ENCODE measurements at regions not wholly inside any gene's neighbourhood (a gene's known extent, or its start where the extent isn't known, plus 50 kb on each side); places are given as distances from the start of the nearest gene placed in this dataset.

DNA sequence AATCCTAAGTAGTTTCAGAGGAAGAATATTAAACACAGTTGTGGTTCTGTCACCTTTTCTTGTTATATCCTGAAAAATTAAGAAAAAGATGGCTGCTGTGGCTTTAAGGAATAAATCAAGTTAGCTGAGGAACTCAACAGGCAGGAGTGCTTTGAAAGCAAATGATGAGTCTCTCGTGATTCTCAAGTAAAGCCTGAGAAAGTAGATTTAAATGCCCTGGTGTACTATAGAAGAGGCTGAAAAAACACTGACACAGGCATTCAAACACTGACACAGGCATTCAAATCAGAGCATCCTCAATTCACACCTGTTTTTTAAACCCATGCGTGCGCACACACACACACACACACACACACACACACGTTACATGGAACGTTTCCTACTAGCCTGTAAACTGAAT is 218.6 kb downstream of the OGFRL1 start:
- H3K27ac ChIP-seq (ENCODE audit: low read depth, low read length) = no peak overlapping the region
- H3K27me3 ChIP-seq (ENCODE audit: control insufficient read depth in 1 of 2, insufficient read depth in 2 of 2, low read length in 2 of 2) = no peaks in the 10 kb centered on the region
- H3K9me3 ChIP-seq (ENCODE audit: low read length) = no peaks in the 10 kb centered on the region
- no peaks in the 10 kb centered on the region for H3K36me3 ChIP-seq (ENCODE audit: insufficient read depth, low read length)
- no peak overlapping the region for H3K9ac ChIP-seq (ENCODE audit: low read length)
- H3K4me1 ChIP-seq (ENCODE audit: insufficient read depth, low read length) = peaks cover 9% of the 10 kb centered on the region
- no peak overlapping the region for H3K4me3 ChIP-seq (ENCODE audit: low read depth in 1 of 2, low read length in 2 of 2)

DNA sequence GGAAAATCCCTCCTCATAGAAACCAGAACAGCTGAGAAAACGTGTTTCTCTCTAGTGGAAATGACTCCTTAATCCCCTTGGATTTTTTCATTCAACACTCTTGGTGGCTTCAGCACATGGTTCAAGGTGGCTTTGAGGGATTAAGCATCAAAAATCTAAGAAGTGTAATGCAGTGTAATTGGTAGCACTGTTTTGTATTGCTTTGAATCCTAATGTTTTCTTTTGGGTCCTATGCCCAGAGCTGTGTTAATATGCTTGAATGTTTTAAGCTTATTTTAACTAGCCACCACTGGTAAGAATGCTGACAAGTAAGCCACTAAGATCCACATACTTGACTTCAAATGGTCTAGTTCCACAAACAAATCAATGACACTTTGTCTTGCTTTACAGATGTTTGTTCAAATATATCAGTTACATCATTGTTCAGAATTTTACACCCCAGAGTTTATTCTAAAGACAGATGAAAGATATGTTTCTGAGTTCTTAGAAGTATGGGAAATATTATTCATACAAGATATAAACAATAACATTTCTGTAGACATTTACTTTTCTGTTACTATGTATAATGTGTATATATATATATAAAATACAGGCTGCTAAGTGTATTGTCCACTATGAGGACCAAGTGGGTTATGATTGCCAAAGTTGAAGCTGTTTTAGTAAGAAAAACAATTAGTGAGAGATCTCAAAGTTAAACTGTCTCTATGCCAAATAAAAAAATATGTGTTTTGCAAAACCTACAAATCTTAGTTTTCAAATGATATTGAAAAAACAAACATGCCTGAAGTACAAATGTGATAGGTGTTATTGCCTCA is 220.8 kb downstream of the OGFRL1 start:
- Histone ChIP-seq H3K27me3 (ENCODE audit: control insufficient read depth in 1 of 2, insufficient read depth in 2 of 2, low read length in 2 of 2) (no peaks in the 10 kb centered on the region), H3K4me1 (ENCODE audit: insufficient read depth, low read length) (peaks cover 9% of the 10 kb centered on the region), H3K9me3 (ENCODE audit: low read length) (no peaks in the 10 kb centered on the region), H3K27ac (ENCODE audit: low read depth, low read length) (no peak overlapping the region), H3K9ac (ENCODE audit: low read length) (no peak overlapping the region), H3K36me3 (ENCODE audit: insufficient read depth, low read length) (no peaks in the 10 kb centered on the region), H3K4me3 (ENCODE audit: low read depth in 1 of 2, low read length in 2 of 2) (no peak overlapping the region)

DNA sequence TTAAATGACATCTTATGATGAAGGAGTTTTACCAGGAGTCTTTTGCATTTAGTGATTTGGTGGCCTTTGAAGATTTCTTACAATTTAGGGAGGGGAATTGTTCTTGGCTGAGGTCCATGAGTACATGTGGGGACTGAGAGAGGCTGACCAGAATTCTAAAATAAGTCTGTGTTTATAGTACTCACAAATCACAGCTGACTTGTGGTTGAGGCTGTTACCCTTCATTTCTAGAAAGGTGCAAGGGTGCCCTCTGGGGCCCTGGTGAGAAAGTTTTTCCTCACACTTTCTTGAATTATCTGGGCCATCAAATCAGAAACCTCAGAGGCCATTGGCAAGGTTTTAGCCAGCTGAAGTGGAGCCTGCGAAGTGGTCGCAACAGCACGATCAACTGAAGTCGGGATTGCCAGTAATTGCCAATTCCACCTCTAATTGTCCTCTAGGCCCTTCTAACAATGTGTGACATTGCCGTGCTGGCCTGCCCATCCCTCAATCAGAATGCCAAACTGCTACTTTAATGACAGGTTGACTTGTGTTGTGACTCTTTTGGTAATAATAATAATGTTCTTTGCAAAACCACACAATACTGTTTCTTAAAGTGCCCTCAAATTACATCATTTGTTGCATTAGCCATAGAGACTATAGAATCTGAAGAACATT is 221.6 kb downstream of the OGFRL1 start:
- Histone ChIP-seq H3K36me3 (ENCODE audit: insufficient read depth, low read length) (no peaks in the 10 kb centered on the region), H3K9ac (ENCODE audit: low read length) (no peak overlapping the region), H3K9me3 (ENCODE audit: low read length) (no peaks in the 10 kb centered on the region), H3K4me3 (ENCODE audit: low read depth in 1 of 2, low read length in 2 of 2) (no peak overlapping the region), H3K27ac (ENCODE audit: low read depth, low read length) (no peak overlapping the region), H3K4me1 (ENCODE audit: insufficient read depth, low read length) (peaks cover 9% of the 10 kb centered on the region), H3K27me3 (ENCODE audit: control insufficient read depth in 1 of 2, insufficient read depth in 2 of 2, low read length in 2 of 2) (no peaks in the 10 kb centered on the region)

DNA sequence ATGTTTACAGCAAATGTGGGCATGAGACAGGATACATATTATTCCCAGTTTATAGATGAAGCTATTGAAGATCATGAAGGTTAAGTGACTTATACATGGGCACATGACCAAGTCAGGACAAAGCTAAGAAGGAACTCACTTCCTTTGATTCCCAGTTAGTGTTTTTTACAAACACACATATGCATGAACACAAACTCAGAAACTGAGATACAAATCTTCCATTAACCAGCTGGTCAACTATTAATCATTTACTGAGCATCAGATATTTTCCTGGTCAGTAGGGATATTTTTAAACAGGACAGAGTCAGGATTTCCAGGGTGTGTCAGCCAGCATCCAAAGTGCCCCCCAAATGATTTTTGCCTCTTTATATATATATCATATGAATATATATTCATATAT is 222.2 kb downstream of the OGFRL1 start:
- Histone ChIP-seq H3K9me3 (ENCODE audit: low read length) (no peaks in the 10 kb centered on the region), H3K4me1 (ENCODE audit: insufficient read depth, low read length) (peaks cover 9% of the 10 kb centered on the region), H3K27me3 (ENCODE audit: control insufficient read depth in 1 of 2, insufficient read depth in 2 of 2, low read length in 2 of 2) (no peaks in the 10 kb centered on the region), H3K36me3 (ENCODE audit: insufficient read depth, low read length) (no peaks in the 10 kb centered on the region), H3K27ac (ENCODE audit: low read depth, low read length) (no peak overlapping the region), H3K9ac (ENCODE audit: low read length) (no peak overlapping the region), H3K4me3 (ENCODE audit: low read depth in 1 of 2, low read length in 2 of 2) (no peak overlapping the region)

DNA sequence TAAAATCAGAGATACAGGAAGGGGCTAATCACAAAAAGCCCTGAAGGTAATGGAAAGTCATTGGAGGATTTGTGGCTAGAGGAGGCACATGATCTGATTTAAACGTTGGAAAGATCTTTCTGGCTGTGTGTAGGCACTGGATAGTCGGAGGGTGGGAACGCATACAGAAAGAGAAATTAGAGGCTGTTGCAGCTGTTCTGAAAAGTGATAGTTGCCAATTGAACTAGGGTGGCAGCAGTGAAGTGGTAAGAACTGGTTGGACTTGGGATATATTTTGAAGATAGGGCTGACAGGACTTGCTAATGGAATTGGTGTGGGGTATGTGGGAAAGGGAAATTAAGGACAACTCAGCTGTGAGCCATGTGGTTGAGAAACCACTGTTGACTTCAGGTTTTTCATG is 223.6 kb downstream of the OGFRL1 start:
- Histone ChIP-seq H3K27me3 (ENCODE audit: control insufficient read depth in 1 of 2, insufficient read depth in 2 of 2, low read length in 2 of 2) (no peaks in the 10 kb centered on the region), H3K36me3 (ENCODE audit: insufficient read depth, low read length) (no peaks in the 10 kb centered on the region), H3K4me3 (ENCODE audit: low read depth in 1 of 2, low read length in 2 of 2) (no peak overlapping the region), H3K9ac (ENCODE audit: low read length) (no peak overlapping the region), H3K27ac (ENCODE audit: low read depth, low read length) (no peak overlapping the region), H3K9me3 (ENCODE audit: low read length) (no peaks in the 10 kb centered on the region), H3K4me1 (ENCODE audit: insufficient read depth, low read length) (peaks cover 9% of the 10 kb centered on the region)

DNA sequence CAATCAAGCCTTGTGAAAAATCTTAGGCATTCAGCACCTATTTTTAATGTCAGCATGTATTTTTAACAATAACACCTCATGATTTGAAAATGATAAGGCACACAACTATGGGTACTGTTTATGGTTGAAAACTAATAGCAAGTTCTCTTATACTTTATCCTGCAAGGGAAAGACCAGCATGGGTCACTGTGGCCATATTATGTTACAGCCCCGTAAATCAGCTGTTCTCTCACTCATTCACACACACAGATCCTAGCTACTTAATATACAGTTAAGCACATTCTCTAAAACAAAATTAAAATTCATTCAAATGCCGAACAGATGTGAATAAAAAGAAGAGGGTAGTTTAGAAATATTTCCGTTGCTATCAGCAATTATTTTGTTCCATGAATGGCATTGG is 224.4 kb downstream of the OGFRL1 start:
- no peaks in the 10 kb centered on the region for H3K27me3 ChIP-seq (ENCODE audit: control insufficient read depth in 1 of 2, insufficient read depth in 2 of 2, low read length in 2 of 2)
- peaks cover 9% of the 10 kb centered on the region for H3K4me1 ChIP-seq (ENCODE audit: insufficient read depth, low read length)
- no peaks in the 10 kb centered on the region for H3K36me3 ChIP-seq (ENCODE audit: insufficient read depth, low read length)
- H3K27ac ChIP-seq (ENCODE audit: low read depth, low read length) = no peak overlapping the region
- H3K9me3 ChIP-seq (ENCODE audit: low read length) = no peaks in the 10 kb centered on the region
- H3K9ac ChIP-seq (ENCODE audit: low read length) = no peak overlapping the region
- no peak overlapping the region for H3K4me3 ChIP-seq (ENCODE audit: low read depth in 1 of 2, low read length in 2 of 2)

DNA sequence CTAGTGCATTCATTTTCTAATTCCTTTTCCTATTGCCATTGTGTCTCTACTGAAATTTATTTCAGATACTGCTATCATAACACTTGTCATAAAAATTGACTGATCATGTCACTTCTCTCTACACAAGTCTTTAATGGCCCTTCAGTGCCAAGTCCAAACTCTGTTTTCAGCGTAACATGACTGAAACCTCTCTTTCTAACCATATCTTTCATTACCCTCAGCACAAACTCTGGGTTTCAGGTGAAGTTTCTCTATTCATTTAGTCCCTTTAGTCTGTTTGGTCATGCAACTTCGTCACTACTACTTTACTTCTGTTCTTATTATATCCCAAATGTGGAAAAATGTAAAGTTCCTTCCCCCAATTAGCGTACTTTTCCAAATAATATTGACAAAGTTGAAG is 234.9 kb downstream of the OGFRL1 start:
- Histone ChIP-seq H3K9ac (ENCODE audit: low read length) (no peak overlapping the region), H3K27ac (ENCODE audit: low read depth, low read length) (no peak overlapping the region), H3K4me3 (ENCODE audit: low read depth in 1 of 2, low read length in 2 of 2) (no peak overlapping the region), H3K27me3 (ENCODE audit: control insufficient read depth in 1 of 2, insufficient read depth in 2 of 2, low read length in 2 of 2) (no peaks in the 10 kb centered on the region), H3K9me3 (ENCODE audit: low read length) (no peaks in the 10 kb centered on the region), H3K4me1 (ENCODE audit: insufficient read depth, low read length) (no peaks in the 10 kb centered on the region), H3K36me3 (ENCODE audit: insufficient read depth, low read length) (no peaks in the 10 kb centered on the region)

DNA sequence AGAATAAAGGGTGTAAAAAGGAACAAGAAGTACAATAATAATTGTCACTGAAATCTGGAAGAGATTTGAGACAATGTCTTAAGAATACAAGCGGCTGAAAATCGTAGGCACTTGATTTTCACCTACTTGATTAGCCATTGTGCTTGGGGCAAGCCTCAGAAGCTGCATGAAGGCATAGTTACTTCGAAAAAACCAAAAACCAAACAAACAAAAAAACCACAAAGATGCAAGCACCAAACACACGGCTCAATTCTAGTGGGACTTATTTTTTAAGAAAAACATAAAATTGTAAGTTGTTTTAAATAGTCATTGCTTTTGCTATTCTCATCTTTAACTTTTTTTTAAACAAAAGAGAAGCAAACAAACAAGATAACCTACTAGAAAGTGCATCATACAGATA is 235.6 kb downstream of the OGFRL1 start:
- Histone ChIP-seq H3K27me3 (ENCODE audit: control insufficient read depth in 1 of 2, insufficient read depth in 2 of 2, low read length in 2 of 2) (no peaks in the 10 kb centered on the region), H3K27ac (ENCODE audit: low read depth, low read length) (no peak overlapping the region), H3K4me3 (ENCODE audit: low read depth in 1 of 2, low read length in 2 of 2) (no peak overlapping the region), H3K36me3 (ENCODE audit: insufficient read depth, low read length) (no peaks in the 10 kb centered on the region), H3K9me3 (ENCODE audit: low read length) (no peaks in the 10 kb centered on the region), H3K4me1 (ENCODE audit: insufficient read depth, low read length) (no peaks in the 10 kb centered on the region), H3K9ac (ENCODE audit: low read length) (no peak overlapping the region)

DNA sequence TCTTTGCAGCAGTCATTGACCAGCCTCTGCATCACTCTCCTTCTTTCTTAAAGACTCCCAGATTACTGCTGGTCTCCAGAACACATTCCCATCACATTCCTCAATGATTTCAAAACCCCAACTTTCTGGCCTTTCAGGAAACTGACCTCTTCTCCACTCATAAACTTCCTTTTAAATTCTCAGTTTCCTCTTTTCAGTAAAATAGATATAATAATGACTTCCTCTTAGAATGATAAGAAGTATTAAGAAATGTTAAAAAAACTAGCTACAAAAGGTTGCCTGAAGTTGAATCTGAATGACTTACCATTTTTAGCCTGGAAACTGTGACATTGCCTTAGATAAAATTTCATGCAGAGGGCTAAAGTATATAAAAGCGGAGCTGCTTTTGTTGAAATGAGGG is 239.3 kb downstream of the OGFRL1 start:
- Histone ChIP-seq H3K4me3 (ENCODE audit: low read depth in 1 of 2, low read length in 2 of 2) (no peak overlapping the region), H3K4me1 (ENCODE audit: insufficient read depth, low read length) (no peaks in the 10 kb centered on the region), H3K36me3 (ENCODE audit: insufficient read depth, low read length) (no peaks in the 10 kb centered on the region), H3K27me3 (ENCODE audit: control insufficient read depth in 1 of 2, insufficient read depth in 2 of 2, low read length in 2 of 2) (no peaks in the 10 kb centered on the region), H3K9ac (ENCODE audit: low read length) (no peak overlapping the region), H3K9me3 (ENCODE audit: low read length) (no peaks in the 10 kb centered on the region), H3K27ac (ENCODE audit: low read depth, low read length) (no peak overlapping the region)

DNA sequence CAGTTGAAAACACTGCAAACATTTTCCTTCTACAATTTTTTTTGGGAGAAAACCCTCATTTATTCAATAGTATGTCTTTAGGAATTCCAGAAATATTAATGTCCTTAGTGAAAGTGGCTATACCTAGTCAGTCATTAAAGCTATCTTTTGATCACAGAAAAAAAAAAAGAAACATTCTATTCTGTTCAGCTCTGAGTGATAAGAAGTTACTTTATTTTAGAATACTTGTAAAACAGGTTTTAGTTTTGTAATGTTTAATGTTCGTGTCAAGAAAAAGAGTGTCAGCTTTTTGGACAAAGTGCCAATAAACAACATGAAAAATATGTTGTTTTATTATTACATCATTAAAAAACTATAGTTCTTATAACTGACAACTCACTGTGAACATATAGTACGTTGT is 240.4 kb downstream of the OGFRL1 start:
- Histone ChIP-seq H3K4me1 (ENCODE audit: insufficient read depth, low read length) (no peaks in the 10 kb centered on the region), H3K9me3 (ENCODE audit: low read length) (no peaks in the 10 kb centered on the region), H3K4me3 (ENCODE audit: low read depth in 1 of 2, low read length in 2 of 2) (no peak overlapping the region), H3K27ac (ENCODE audit: low read depth, low read length) (no peak overlapping the region), H3K36me3 (ENCODE audit: insufficient read depth, low read length) (no peaks in the 10 kb centered on the region), H3K9ac (ENCODE audit: low read length) (no peak overlapping the region), H3K27me3 (ENCODE audit: control insufficient read depth in 1 of 2, insufficient read depth in 2 of 2, low read length in 2 of 2) (no peaks in the 10 kb centered on the region)

DNA sequence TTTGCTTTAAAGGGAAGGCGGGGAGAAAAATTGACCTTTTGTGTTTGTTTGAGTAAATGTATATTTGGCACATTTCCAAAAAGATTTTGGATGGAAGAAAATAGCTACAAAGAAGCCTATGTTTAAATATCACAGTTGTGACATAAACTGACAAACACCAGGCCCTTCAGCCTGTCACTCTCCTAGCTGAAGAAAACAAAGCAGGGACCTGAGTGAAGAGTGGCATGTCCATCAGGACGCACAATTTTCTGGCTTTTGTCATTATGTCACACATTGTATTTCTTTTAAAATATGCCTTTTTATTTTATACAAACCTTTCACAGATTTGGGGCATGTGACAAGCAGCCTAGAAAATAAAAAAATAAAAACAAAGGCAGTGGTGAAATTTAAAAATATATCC is 241.2 kb downstream of the OGFRL1 start:
- Histone ChIP-seq H3K36me3 (ENCODE audit: insufficient read depth, low read length) (no peaks in the 10 kb centered on the region), H3K4me1 (ENCODE audit: insufficient read depth, low read length) (no peaks in the 10 kb centered on the region), H3K4me3 (ENCODE audit: low read depth in 1 of 2, low read length in 2 of 2) (no peak overlapping the region), H3K9ac (ENCODE audit: low read length) (no peak overlapping the region), H3K9me3 (ENCODE audit: low read length) (no peaks in the 10 kb centered on the region), H3K27me3 (ENCODE audit: control insufficient read depth in 1 of 2, insufficient read depth in 2 of 2, low read length in 2 of 2) (no peaks in the 10 kb centered on the region), H3K27ac (ENCODE audit: low read depth, low read length) (no peak overlapping the region)

DNA sequence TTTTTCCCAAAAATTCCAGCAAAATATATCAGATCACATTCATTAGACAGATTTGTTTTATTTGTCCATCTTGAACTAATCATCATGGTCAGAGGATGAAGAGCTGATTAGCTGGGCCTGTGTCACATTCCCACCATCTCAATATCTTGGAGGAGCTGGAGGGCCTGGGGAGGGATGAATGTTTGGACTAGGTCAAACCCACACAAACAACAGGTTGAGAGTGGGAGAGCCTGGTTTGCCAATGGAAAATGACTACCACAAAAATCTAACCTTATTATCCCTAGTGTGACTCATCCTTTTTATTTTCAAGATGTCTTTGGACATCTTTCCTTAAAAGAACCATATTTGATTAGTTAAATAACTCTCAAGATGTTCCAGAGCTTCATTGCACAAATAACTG is 242.4 kb downstream of the OGFRL1 start:
- H3K9me3 ChIP-seq (ENCODE audit: low read length) = no peaks in the 10 kb centered on the region
- H3K27ac ChIP-seq (ENCODE audit: low read depth, low read length) = no peak overlapping the region
- no peaks in the 10 kb centered on the region for H3K36me3 ChIP-seq (ENCODE audit: insufficient read depth, low read length)
- H3K9ac ChIP-seq (ENCODE audit: low read length) = no peak overlapping the region
- H3K27me3 ChIP-seq (ENCODE audit: control insufficient read depth in 1 of 2, insufficient read depth in 2 of 2, low read length in 2 of 2) = no peaks in the 10 kb centered on the region
- H3K4me1 ChIP-seq (ENCODE audit: insufficient read depth, low read length) = no peaks in the 10 kb centered on the region
- no peak overlapping the region for H3K4me3 ChIP-seq (ENCODE audit: low read depth in 1 of 2, low read length in 2 of 2)

Data from muscle layer of colon (tissue), 2 donors.